H1 (cell line): ENCODE measurements at regions not wholly inside any gene's neighbourhood (a gene's known extent, or its start where the extent isn't known, plus 50 kb on each side); places are given as distances from the start of the nearest gene placed in this dataset. TPM values are rescaled to one million over a fixed set of nuclear protein-coding genes. Genes with fewer than 3 reads are reported as not detected.

Experiments
- small RNA-seq: library from polyadenylated mRNA; stranded (forward); fragments of <200 nt; extraction: miRNeasy Mini kit (QIAGEN cat#:217004); gene quantifications from one replicate; pipeline ENCODE3, GENCODE V24; 2013; ENCODE audit not compliant: insufficient read depth

Small RNA genes lying in the stretch of these regions (small RNA-seq; reads per million reads assigned to genes)
- gene AL079307.3: not detected
